DND-41 (cell line): ENCODE measurements at regions not wholly inside any gene's neighbourhood (a gene's known extent, or its start where the extent isn't known, plus 50 kb on each side); places are given as distances from the start of the nearest gene placed in this dataset.

Experiments
- ATAC-seq: fragments of 200-7000 bp; cut with Tn5 transposase; 3 replicates; pipeline ENCODE4 v1.9.1; 2021; ENCODE audit warnings: low read depth; ENCODE audit not compliant: insufficient read depth
- DNase-seq: peaks from one replicate; pipeline ENCODE4 v3.0.0-alpha.2; 2020
- H2AFZ ChIP-seq: 2 replicates; pipeline ENCODE4 v1.6.0; 2012; ENCODE audit warnings: low read depth, low read length
- H3K27ac ChIP-seq: 2 replicates; pipeline ENCODE4 v1.5.1; 2012; ENCODE audit warnings: low read length, inconsistent platforms
- H3K27me3 ChIP-seq: fragments of 200-600 bp; sonication (generic); 2 replicates; pipeline ENCODE4 v1.6.0; 2012; ENCODE audit warnings: low read length, mild to moderate bottlenecking, inconsistent platforms; ENCODE audit not compliant: insufficient read depth, poor library complexity
- H3K36me3 ChIP-seq: 2 replicates; pipeline ENCODE4 v1.5.1; 2012; ENCODE audit warnings: low read length, inconsistent platforms; ENCODE audit not compliant: insufficient read depth
- H3K4me1 ChIP-seq: 2 replicates; pipeline ENCODE4 v1.5.1; 2012; ENCODE audit warnings: mild to moderate bottlenecking, low read length; ENCODE audit not compliant: insufficient read depth
- H3K4me2 ChIP-seq: 2 replicates; pipeline ENCODE4 v1.6.0; 2012; ENCODE audit warnings: mild to moderate bottlenecking, moderate library complexity, low read length, inconsistent platforms; ENCODE audit not compliant: insufficient read depth
- H3K4me3 ChIP-seq, 2 experiments: fragments of 200-600 bp in 1 of 2; shearing (Covaris generic) in 1 of 2; 2 replicates each; pipeline ENCODE4 v1.5.1; 2012 to 2016; ENCODE audit warnings: inconsistent platforms in 2 of 2, low read length in 2 of 2, mild to moderate bottlenecking in 2 of 2, low read depth in 1 of 2, moderate library complexity in 1 of 2
- H3K79me2 ChIP-seq: 2 replicates; pipeline ENCODE4 v1.6.0; 2012; ENCODE audit warnings: low read length, inconsistent platforms; ENCODE audit not compliant: insufficient read depth
- H3K9ac ChIP-seq: 2 replicates; pipeline ENCODE4 v1.6.0; 2012; ENCODE audit warnings: low read depth, mild to moderate bottlenecking, inconsistent platforms, low read length, moderate library complexity
- H3K9me3 ChIP-seq: 2 replicates; pipeline ENCODE4 v1.5.1; 2012; ENCODE audit warnings: low read length, moderate library complexity, mild to moderate bottlenecking, inconsistent platforms; ENCODE audit not compliant: insufficient read depth, severe bottlenecking
- H4K20me1 ChIP-seq: 2 replicates; pipeline ENCODE4 v1.6.0; 2012; ENCODE audit warnings: low read length; ENCODE audit not compliant: insufficient read depth
- EZH2 ChIP-seq: IDR thresholded peaks from 3 replicates; pipeline ENCODE4 v1.6.1; 2012; ENCODE audit warnings: borderline replicate concordance, low read depth, mild to moderate bottlenecking, moderate library complexity, low read length, inconsistent platforms; ENCODE audit not compliant: severe bottlenecking
- TF ChIP-seq, protein P1 (sequence below): IDR thresholded peaks from 2 replicates; pipeline ENCODE4 v1.5.1; 2012; ENCODE audit warnings: borderline replicate concordance, low read length, moderate library complexity, mild to moderate bottlenecking; ENCODE audit not compliant: poor library complexity, severe bottlenecking; ENCODE audit errors: extremely low read depth

DNA sequence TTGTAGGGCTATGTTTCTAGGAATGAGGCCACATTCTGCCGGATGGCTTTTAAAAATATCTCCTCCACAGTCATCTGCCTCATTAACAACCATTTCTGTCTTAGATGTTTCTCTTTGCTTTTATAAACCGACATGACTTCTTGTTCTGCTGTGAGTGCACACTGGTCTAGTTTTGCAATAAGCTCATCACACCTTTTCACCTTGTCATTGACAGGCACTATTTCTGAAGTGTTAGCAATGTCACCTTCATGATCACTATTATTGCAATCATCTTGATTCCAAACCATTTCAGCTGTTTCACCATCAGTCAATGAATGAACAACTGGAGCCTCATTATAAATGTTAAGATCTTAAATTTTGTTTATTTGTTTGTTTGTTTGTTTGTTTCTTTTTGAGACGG is 523.7 kb upstream of the DSEL start:
- H3K27me3 ChIP-seq = no peaks in the 10 kb centered on the region
- H3K4me1 ChIP-seq = no peaks in the 10 kb centered on the region
- no peak for ATAC-seq
- DNase-seq = no peak
- TF ChIP-seq, protein P1, sequence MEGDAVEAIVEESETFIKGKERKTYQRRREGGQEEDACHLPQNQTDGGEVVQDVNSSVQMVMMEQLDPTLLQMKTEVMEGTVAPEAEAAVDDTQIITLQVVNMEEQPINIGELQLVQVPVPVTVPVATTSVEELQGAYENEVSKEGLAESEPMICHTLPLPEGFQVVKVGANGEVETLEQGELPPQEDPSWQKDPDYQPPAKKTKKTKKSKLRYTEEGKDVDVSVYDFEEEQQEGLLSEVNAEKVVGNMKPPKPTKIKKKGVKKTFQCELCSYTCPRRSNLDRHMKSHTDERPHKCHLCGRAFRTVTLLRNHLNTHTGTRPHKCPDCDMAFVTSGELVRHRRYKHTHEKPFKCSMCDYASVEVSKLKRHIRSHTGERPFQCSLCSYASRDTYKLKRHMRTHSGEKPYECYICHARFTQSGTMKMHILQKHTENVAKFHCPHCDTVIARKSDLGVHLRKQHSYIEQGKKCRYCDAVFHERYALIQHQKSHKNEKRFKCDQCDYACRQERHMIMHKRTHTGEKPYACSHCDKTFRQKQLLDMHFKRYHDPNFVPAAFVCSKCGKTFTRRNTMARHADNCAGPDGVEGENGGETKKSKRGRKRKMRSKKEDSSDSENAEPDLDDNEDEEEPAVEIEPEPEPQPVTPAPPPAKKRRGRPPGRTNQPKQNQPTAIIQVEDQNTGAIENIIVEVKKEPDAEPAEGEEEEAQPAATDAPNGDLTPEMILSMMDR = no peak
- TF ChIP-seq EZH2 = no peak
- no peaks in the 10 kb centered on the region for H4K20me1 ChIP-seq
- H3K4me3 ChIP-seq = no peak overlapping the region
- H3K36me3 ChIP-seq = no peaks in the 10 kb centered on the region
- H3K27ac ChIP-seq = no peak overlapping the region
- no peaks in the 10 kb centered on the region for H3K9me3 ChIP-seq
- H3K9ac ChIP-seq = no peak overlapping the region
- H3K4me2 ChIP-seq = no peak overlapping the region
- H2AFZ ChIP-seq = no peak overlapping the region
- H3K79me2 ChIP-seq = no peaks in the 10 kb centered on the region

DNA sequence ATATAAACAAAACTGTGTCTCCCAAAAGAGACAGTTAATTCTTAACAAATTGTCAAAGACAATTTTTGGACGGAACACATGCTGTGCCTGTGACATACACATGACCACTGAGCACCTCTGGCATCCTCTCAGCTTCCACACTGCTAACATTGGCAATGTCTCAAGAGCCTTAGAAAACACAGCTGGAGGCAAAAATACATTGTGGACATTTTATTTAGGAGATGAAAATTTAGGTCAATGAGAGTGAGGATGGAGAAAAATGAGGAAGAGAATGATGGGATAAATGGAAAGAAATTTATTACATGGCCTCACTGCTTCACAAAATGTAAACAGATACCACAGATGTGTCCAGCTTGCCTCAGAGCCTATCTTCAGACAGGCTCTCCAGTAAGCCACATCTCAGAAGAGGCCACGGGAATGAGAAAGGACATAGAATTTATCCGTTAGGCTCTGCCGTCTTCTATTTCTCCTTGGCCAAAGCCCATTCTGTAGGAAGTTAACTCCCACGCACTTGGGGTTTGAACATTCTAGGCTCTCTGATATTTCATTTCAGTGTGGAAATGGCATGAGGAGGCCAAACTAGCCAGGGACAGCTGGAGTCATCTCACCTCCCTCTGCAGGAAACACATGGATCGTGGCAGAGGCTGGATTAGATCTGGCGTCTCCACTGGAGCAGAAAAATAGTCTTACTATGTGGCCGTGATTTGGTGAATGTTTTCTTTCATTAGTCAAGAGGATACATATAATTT is 519.4 kb upstream of the DSEL start:
- TF ChIP-seq, protein P1 = no peak
- TF ChIP-seq EZH2 = no peak
- Histone ChIP-seq H3K36me3 (no peaks in the 10 kb centered on the region), H3K27me3 (no peaks in the 10 kb centered on the region), H3K4me3 (no peak overlapping the region), H4K20me1 (no peaks in the 10 kb centered on the region), H3K79me2 (no peaks in the 10 kb centered on the region), H3K9ac (no peak overlapping the region), H3K4me1 (no peaks in the 10 kb centered on the region), H3K9me3 (no peaks in the 10 kb centered on the region), H2AFZ (no peak overlapping the region), H3K27ac (no peak overlapping the region), H3K4me2 (no peak overlapping the region)
- DNase-seq (no peak), ATAC-seq (no peak)

DNA sequence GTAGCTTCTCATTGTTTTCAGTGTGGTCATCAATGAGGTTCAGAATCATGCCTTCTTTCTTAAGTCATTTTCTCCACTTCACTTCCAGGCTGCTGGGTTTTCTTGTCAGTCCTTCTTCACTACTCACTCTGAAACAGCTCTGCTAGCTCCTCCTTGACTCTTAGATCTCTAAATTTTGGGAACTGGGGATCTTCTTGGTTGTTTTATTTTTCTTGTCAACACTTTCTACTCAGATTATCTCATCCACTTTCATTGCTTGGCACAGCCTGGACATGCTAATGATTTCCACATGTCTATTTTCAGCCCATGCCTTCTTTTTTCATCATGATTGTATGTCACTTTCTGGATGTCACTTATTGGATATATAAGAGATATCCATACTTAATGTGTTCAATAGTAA is 517.8 kb upstream of the DSEL start:
- Histone ChIP-seq H3K4me3 (no peak overlapping the region), H3K4me1 (no peaks in the 10 kb centered on the region), H4K20me1 (no peaks in the 10 kb centered on the region), H3K79me2 (no peaks in the 10 kb centered on the region), H3K9ac (no peak overlapping the region), H3K9me3 (no peaks in the 10 kb centered on the region), H3K4me2 (no peak overlapping the region), H3K27ac (no peak overlapping the region), H2AFZ (no peak overlapping the region), H3K36me3 (no peaks in the 10 kb centered on the region), H3K27me3 (no peaks in the 10 kb centered on the region)
- DNase-seq = no peak
- no peak for TF ChIP-seq EZH2
- TF ChIP-seq, protein P1 = no peak
- ATAC-seq = no peak
